AG04450 (cell line): ENCODE measurements at regions not wholly inside any gene's neighbourhood (a gene's known extent, or its start where the extent isn't known, plus 50 kb on each side); places are given as distances from the start of the nearest gene placed in this dataset.

Experiments
- CTCF ChIA-PET: fragments of 300-600, 350-600 bp; formaldehyde crosslinking; extraction: SDS; loops from one replicate; lab custom pipeline; 2022; ENCODE audit warnings: antibody characterized with exemption, inconsistent platforms; lab: Charles Lee
- POLR2A ChIA-PET: fragments of 350-600 bp; formaldehyde crosslinking; extraction: SDS; loops from one replicate; lab custom pipeline; 2021; ENCODE audit warnings: antibody characterized with exemption, inconsistent platforms; lab: Yijun Ruan, JAX
- DNase-seq: peaks from one replicate; pipeline ENCODE4 v3.0.0-alpha.2; 2011; ENCODE audit warnings: low read depth, low spot score
- H3K27ac ChIP-seq: one replicate; pipeline ENCODE4 v1.5.1; 2012; ENCODE audit warnings: low read depth, low read length, control low read depth
- H3K27me3 ChIP-seq: one replicate; pipeline ENCODE4 v1.6.0; 2012; ENCODE audit warnings: low read length; ENCODE audit not compliant: control insufficient read depth, insufficient read depth
- H3K4me3 ChIP-seq: 2 replicates; pipeline ENCODE4 v1.5.1; 2011; ENCODE audit warnings: mild to moderate bottlenecking, low read depth, low read length, control low read depth
- H3K9me3 ChIP-seq: 2 replicates; pipeline ENCODE4 v1.5.1; 2012; ENCODE audit warnings: low read length; ENCODE audit not compliant: control insufficient read depth, insufficient read depth
- CTCF ChIP-seq: IDR thresholded peaks from 2 replicates; pipeline ENCODE4 v1.5.1; 2011; ENCODE audit warnings: low read depth, low read length, control low read depth, inconsistent platforms

DNA sequence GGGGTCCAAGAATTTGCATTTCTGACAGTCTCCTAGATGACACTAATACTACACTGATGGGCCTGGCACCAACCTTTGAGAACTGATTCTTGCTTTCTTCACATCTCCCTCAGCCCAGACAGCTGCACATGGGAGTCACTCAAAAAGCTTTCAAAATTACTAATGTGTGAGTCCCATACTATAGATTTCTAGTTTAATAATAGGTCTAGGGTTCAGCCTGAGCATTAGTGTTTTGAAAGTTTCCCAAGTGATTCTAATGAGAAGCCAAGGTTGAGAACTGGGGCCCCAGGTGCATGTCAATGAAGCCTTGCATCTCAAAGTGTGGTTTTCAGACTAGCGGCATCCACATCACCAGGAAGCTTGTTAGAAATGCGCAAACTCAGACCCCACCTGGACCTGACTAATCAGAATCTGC lies 159.9 kb upstream of the CMC1 start:
- Histone ChIP-seq H3K9me3 (no peaks in the 10 kb centered on the region), H3K4me3 (no peak overlapping the region), H3K27ac (no peak overlapping the region), H3K27me3 (peaks cover 3% of the 10 kb centered on the region)
- CTCF ChIA-PET: no interaction called here
- POLR2A ChIA-PET: no interaction called here
- no peak for TF ChIP-seq CTCF
- DNase-seq: no peak

- Histone ChIP-seq H3K4me3 (no peak overlapping the region), H3K27ac (no peak overlapping the region), H3K9me3 (no peaks in the 10 kb centered on the region), H3K27me3 (peaks cover 3% of the 10 kb centered on the region)
- DNase-seq: no peak
- POLR2A ChIA-PET: no interaction called here
- no peak for TF ChIP-seq CTCF
- CTCF ChIA-PET: no interaction called here
Measured at GRCh38 chr3:28087591-28087990, 153.8 kb upstream of the CMC1 start.

- no peak overlapping the region for H3K4me3 ChIP-seq
- ChIA-PET CTCF (no interaction called here), POLR2A (no interaction called here)
- DNase-seq: no peak
- TF ChIP-seq CTCF: no peak
- peaks cover 3% of the 10 kb centered on the region for H3K27me3 ChIP-seq
- H3K9me3 ChIP-seq: no peaks in the 10 kb centered on the region
- no peak overlapping the region for H3K27ac ChIP-seq
Measured at GRCh38 chr3:28088811-28089526, 152.4 kb upstream of the CMC1 start.

GRCh38 chr3:28089527-28089897 lies 151.9 kb upstream of the CMC1 start:
- Histone ChIP-seq H3K9me3 (no peaks in the 10 kb centered on the region), H3K27ac (no peak overlapping the region), H3K4me3 (no peak overlapping the region), H3K27me3 (peaks cover 2% of the 10 kb centered on the region)
- CTCF ChIA-PET: no interaction called here
- no peak for TF ChIP-seq CTCF
- POLR2A ChIA-PET: no interaction called here
- DNase-seq: no peak

DNA sequence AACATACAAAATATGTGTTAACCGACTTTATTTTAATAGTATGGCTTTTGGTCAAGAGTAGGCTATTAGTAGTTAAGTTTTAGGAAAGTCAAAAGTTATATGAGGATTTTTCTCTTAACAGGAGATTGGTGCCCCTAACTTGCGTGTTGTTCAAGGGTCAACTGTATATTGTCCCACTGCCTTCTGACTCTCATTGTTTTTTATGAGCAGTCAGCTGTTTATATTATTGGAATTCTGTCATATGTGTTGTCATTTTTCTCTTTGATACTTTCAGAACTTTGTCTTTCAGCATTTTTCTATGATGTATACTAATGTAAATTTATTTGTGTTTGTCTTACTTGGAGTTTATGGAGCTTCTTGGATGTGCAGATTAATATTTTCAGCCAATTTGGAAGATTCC lies 142.1 kb upstream of the CMC1 start:
- Histone ChIP-seq H3K27me3 (no peaks in the 10 kb centered on the region), H3K27ac (no peak overlapping the region), H3K9me3 (no peaks in the 10 kb centered on the region), H3K4me3 (no peak overlapping the region)
- TF ChIP-seq CTCF: no peak
- DNase-seq: no peak
- CTCF ChIA-PET: no interaction called here
- POLR2A ChIA-PET: no interaction called here
